ENCODE measurements at regions not wholly inside any gene's neighbourhood (a gene's known extent, or its start where the extent isn't known, plus 50 kb on each side); places are given as distances from the start of the nearest gene placed in this dataset.

DNA sequence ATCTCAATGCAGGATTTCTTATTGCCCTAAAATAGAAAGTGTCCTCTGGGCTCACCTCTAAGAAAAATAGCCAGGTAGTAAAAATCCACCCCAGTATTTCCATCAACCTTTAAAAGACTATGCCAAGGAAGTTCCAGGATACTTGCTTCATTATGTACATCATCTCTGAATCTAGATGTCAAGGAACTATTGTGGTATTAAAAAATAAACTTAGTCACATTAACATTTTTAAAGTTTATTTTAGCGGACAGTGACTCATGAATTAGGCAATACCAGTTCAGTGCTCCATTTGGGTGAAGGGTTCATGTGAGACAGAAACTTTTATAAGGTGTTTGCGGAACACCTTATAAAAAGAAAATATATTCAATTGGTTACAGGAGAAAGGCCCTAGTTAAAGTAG, 209.2 kb downstream of the ADAM29 start:
- no peak for DNase-seq

DNA sequence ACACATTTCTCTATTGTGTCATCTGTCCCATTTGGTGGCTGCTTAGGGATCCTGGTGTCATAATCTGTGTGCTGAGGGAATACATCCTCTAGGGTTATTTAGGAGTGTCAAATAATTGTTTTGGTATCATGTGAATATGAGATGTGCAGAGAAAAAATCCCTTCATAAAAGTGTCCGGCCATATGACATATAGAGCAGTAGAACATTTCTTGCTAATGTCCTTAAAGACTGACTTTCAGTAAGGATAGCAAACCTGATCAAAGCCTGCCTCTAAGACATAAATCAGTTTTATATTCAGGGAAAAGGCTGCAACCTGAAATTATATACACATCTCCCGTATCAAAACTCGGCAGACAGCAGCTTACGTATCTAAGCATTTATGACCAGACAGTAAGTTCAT, 211.6 kb downstream of the ADAM29 start:
- no peak for DNase-seq

- DNase-seq = no peak
Measured at GRCh38 chr4:175139205-175139604, 221.0 kb downstream of the ADAM29 start.

DNA sequence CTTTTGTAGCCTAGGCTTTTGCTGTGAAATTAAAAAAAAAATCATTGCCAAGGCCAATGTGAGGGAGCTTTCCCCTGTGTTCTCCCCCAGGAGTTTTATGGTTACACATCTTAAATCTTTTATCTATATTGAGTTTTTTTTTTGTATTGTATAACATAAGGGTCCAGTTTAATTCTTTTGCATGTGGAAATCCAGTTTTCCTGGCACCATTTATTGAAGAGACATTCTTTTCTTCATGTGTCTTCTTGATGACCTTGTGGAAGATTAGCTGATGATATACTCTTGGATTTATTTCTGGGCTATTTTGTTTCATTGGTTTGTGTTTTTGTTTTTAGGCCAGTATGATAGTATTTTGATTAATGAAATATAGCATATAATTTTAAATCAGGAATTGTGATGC, 225.0 kb downstream of the ADAM29 start:
- no peak for DNase-seq

- DNase-seq = no peak
Measured at GRCh38 chr4:175146799-175147198, 228.6 kb downstream of the ADAM29 start.

- DNase-seq = no peak
Measured at GRCh38 chr4:175147233-175147632, 229.1 kb downstream of the ADAM29 start.

GRCh38 chr4:175166020-175166419, 247.9 kb downstream of the ADAM29 start:
- DNase-seq = no peak

DNA sequence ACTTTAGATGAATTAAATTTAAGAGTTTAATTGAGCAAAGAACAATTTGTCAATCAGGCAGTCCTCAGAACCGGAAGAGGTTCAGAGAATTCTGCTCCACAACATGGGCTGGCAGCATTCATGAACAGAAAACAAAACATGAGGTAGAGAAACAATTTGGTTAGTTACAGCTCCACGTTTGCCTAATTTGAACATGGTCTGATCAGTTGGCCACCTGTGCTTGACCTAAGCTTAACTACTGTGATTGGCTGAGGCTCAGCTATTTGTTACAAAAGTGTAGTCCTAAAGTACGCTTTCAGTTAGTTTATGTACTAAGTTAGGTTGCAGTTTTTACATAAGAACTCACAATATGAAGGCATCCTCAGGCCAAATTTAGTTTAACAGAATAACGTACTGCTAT, 258.6 kb downstream of the ADAM29 start:
- no peak for DNase-seq

DNA sequence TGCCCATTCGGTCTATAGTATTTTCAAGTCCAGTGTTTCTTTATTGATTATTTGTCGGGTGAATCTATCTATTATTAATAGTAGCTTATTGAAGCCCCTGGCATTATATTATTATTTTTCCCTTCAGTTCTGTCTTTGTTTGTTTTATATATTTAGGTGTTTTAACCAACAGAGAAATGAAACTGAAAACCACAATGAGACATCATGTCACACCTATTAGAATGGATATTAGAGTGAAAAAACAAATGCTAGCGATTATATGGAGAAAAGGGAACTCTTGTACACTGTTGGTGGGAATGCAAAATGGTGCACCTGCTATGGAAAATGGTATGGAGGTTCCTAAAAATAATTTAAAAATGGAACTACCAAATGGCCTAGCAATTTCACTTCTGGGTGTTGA, 272.5 kb downstream of the ADAM29 start:
- no peak for DNase-seq

GRCh38 chr4:175198056-175198455, 279.9 kb downstream of the ADAM29 start:
- no peak for DNase-seq

- DNase-seq = no peak
Measured at GRCh38 chr4:175215208-175215607, 297.1 kb downstream of the ADAM29 start.

DNA sequence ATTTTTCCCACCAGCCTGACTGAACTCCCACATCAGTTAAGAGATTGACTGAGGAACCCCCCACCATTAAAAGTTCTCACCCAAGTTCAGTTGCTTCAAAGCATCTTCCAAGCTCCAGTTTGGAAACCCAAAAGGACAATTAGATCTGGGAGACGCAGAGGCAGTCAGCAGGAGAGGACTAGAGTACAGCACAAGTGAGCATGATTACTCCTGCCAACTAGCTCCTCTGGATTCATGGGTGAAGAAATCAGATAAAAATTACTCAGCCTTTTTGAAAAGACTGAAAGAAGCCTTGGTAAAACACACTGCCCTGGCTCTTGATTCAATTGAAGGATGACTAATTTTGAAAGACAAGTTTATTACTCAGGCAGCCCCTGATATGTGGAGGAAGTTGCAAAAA, 297.5 kb downstream of the ADAM29 start:
- DNase-seq = no peak

DNA sequence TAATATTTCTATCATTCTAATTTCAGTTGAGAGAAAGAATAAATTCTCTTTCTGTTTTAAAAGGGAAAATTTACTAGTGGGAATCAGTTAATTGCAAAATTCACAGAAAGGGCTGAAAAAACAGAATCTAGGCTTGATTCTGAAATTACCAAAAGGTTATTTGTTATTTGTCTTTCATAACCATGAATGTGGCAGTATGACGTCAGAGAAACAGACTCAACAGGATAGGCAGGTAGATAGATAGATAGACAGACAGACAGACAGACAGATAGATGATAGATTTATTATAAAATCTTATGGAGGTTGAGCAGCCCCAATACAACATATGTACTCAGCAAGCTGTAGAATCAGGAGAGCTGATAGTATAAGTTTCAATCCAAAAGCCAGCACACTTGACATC, 311.0 kb downstream of the ADAM29 start:
- DNase-seq = no peak

GRCh38 chr4:175234162-175234561, 316.0 kb downstream of the ADAM29 start:
- no peak for DNase-seq

DNA sequence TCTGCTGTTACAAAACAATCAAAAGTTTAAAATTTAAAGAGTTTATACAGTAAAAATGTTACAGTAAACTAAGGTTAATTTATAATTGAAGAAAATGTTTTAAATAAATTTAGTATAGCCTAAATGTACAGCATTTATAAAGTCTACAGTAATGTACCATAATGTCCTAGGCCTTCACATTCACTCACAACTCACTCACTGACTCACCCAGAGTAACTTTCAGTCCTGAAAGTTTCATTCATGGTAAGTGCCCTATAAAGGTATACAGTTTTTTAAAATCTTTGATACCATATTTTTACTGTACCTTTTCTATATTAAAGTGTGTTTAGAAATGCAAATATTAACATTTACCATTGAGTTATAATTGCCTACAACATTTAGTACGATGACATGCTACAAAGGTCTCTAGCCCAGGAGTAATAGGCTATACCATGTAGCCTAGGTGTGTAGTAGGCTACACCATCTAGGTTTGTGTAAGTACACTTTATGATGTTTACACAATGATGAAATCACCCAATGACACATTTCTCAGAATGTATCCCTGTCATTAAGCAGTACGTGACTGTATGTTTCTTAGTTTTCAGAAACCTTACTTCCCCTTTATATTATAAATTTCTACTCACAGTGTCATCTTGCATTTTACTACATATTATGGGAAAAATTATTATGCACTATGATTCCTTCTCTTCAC, 320.8 kb downstream of the ADAM29 start:
- DNase-seq = no peak

- no peak for DNase-seq
Measured at GRCh38 chr4:175246941-175247340, 328.8 kb downstream of the ADAM29 start.

DNA sequence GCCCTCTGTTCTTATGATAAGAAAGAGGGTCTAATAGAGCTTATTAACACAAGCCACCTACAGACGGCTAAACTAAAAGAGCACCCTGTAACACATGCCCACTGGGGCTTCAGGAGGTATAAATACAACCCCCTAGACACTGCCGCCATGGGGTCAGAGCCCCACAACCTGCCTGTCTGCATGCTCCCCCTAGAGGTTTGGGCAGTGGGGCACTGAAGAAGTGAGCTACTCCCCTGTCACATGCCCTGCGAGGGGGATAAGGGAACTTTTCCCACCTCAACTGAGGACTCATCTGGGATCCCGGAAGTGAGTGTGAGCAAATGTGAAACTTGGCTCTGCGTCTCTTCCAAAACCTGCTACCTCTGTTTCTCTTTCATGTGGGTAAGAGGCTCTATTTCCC, 334.5 kb downstream of the ADAM29 start:
- no peak for DNase-seq

GRCh38 chr4:175253184-175253902, 335.2 kb downstream of the ADAM29 start:
- DNase-seq = no peak

DNA sequence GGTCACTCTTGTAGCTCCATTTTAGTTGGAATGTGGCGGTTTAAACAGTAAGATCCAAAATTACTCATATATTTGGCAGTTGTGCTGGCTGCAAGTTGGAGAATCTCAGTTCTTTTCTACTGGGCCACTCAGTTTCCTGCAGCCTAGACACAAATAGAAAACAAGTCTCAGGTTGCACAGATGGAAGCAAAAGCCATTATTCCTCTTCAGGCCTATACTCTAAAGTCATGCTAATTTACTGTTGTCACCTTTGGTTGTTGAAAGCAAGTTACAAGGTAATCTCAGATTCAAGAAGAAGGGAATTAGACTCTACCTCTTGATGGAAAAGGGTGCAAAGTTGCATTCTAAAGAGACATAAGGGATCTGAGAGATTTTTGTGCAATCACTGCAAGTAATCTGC, 345.4 kb downstream of the ADAM29 start:
- DNase-seq = no peak

DNA sequence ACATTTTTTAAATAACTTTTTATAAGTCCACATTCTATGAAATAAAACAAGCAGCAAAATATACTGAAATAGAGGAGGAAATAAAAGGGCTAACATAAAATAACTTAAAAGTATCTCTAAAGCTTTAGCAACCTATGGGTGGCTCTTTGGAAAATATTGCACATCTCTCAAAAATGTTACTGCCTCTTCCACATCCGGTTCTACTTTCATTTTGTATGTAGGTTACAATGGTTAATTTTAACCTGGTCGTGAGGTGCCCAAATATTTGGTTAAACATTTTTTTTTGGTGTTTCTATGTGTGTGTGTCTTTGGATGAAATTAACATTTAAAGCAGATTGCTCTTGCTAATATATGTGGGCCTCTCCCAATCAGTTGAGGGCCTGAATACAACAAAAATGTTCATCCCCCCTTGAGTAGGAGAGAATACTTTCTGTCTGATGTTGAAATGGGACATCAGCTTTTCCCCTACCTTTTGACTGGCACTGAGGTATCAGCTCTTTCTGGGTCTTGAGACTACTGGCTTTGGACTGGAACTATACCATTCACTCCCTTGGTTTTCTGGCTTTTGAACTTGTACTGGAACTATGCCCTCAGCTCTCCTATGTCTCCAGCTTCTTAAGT, 353.0 kb downstream of the ADAM29 start:
- no peak for DNase-seq

- no peak for DNase-seq
Measured at GRCh38 chr4:175273995-175274753, 356.0 kb downstream of the ADAM29 start.

DNA sequence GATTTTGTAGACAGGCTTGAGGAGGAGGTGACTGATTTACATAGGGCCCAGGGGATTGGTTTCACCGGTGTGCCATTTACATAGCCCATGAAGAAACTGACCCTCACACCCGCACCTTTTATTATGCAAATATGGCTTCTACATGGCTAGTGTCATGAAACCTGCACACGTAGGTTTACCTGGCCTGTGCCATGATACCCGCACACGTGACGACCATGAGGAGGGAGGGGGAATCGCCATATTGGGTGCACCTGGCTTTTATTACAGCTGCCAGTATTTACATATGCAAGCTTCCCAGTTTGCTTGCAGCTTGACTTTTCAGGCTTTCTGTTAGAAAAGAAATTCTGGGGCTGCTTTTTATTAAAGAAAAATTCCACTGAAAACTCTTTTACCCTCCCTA, 359.7 kb downstream of the ADAM29 start:
- no peak for DNase-seq

- no peak for DNase-seq
Measured at GRCh38 chr4:175280153-175280552, 362.0 kb downstream of the ADAM29 start.
